HL-60 (cell line): ENCODE measurements at regions not wholly inside any gene's neighbourhood (a gene's known extent, or its start where the extent isn't known, plus 50 kb on each side); places are given as distances from the start of the nearest gene placed in this dataset.

Source experiments
- POLR2AphosphoS5 ChIP-seq: IDR thresholded peaks from 2 replicates; pipeline ENCODE4 v1.6.1; 2012; ENCODE audit warnings: low read depth
- SPI1 ChIP-seq: IDR thresholded peaks from 2 replicates; pipeline ENCODE4 v1.6.1; 2012; ENCODE audit warnings: low read depth, mild to moderate bottlenecking, borderline replicate concordance
- TF ChIP-seq, protein P1 (sequence below): IDR thresholded peaks from one replicate; pipeline ENCODE4 v1.5.1; 2011; ENCODE audit warnings: low read length, control low read depth, inconsistent platforms; ENCODE audit not compliant: insufficient read depth
- TF ChIP-seq, protein P2 (sequence below): IDR thresholded peaks from 2 replicates; pipeline ENCODE4 v1.6.1; 2012; ENCODE audit warnings: low read depth; ENCODE audit not compliant: insufficient replicate concordance

DNA sequence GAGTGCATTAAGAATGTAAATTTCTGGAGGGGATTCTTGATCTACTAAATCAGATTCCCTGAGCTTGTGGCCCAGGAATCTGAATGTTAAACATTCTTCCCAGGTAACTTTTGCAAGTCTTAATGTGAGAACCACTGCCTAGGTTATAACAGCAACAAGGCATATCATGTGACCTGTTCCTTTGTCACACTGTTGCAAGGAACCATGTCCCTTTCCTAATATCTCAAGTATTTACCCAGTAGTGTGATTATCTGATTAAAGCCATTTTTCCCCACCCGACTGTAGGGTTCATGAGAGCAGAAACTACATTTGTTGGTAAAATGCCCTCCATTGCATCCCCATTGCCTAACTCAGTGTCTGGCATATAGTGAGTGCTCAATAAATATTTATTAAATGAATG lies 112.9 kb upstream of the ATP1A1 start:
- TF ChIP-seq POLR2AphosphoS5 (no peak), SPI1 (no peak)
- TF ChIP-seq, protein P1, sequence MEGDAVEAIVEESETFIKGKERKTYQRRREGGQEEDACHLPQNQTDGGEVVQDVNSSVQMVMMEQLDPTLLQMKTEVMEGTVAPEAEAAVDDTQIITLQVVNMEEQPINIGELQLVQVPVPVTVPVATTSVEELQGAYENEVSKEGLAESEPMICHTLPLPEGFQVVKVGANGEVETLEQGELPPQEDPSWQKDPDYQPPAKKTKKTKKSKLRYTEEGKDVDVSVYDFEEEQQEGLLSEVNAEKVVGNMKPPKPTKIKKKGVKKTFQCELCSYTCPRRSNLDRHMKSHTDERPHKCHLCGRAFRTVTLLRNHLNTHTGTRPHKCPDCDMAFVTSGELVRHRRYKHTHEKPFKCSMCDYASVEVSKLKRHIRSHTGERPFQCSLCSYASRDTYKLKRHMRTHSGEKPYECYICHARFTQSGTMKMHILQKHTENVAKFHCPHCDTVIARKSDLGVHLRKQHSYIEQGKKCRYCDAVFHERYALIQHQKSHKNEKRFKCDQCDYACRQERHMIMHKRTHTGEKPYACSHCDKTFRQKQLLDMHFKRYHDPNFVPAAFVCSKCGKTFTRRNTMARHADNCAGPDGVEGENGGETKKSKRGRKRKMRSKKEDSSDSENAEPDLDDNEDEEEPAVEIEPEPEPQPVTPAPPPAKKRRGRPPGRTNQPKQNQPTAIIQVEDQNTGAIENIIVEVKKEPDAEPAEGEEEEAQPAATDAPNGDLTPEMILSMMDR: no peak
- TF ChIP-seq, protein P2, sequence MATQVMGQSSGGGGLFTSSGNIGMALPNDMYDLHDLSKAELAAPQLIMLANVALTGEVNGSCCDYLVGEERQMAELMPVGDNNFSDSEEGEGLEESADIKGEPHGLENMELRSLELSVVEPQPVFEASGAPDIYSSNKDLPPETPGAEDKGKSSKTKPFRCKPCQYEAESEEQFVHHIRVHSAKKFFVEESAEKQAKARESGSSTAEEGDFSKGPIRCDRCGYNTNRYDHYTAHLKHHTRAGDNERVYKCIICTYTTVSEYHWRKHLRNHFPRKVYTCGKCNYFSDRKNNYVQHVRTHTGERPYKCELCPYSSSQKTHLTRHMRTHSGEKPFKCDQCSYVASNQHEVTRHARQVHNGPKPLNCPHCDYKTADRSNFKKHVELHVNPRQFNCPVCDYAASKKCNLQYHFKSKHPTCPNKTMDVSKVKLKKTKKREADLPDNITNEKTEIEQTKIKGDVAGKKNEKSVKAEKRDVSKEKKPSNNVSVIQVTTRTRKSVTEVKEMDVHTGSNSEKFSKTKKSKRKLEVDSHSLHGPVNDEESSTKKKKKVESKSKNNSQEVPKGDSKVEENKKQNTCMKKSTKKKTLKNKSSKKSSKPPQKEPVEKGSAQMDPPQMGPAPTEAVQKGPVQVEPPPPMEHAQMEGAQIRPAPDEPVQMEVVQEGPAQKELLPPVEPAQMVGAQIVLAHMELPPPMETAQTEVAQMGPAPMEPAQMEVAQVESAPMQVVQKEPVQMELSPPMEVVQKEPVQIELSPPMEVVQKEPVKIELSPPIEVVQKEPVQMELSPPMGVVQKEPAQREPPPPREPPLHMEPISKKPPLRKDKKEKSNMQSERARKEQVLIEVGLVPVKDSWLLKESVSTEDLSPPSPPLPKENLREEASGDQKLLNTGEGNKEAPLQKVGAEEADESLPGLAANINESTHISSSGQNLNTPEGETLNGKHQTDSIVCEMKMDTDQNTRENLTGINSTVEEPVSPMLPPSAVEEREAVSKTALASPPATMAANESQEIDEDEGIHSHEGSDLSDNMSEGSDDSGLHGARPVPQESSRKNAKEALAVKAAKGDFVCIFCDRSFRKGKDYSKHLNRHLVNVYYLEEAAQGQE: no peak
